GM21825 (cell line): ENCODE measurements at regions not wholly inside any gene's neighbourhood (a gene's known extent, or its start where the extent isn't known, plus 50 kb on each side); places are given as distances from the start of the nearest gene placed in this dataset.
A peak's percentile ranks its signal among the peaks of the same experiment; 100 is the strongest.

Experiments used
- ATAC-seq: cut with Tn5 transposase; IDR thresholded peaks from one replicate; pipeline ENCODE4 v1.9.1; 2021; ENCODE audit warnings: mild to moderate bottlenecking, moderate library complexity; ENCODE audit not compliant: unreplicated experiment

DNA sequence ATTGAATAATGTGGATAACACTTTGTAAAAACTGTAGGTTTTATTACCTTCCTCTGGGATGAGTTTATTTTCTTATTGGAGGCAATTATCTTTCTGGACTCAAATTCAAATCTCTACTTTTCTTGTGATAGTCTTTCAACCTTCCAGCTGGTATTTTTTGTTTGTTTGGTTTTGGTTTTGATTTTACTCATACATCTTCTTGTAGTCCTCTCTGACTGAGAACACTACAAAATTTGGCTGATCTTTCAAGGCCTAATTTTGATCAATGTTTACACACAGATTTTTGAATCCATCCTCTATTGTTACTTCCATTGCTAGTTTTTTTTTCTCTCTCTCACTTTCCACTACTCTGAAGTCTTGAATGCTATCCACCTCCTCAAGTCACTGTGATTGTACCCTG lies 303.8 kb upstream of the NECTIN3 start:
- ATAC-seq, result no peak

DNA sequence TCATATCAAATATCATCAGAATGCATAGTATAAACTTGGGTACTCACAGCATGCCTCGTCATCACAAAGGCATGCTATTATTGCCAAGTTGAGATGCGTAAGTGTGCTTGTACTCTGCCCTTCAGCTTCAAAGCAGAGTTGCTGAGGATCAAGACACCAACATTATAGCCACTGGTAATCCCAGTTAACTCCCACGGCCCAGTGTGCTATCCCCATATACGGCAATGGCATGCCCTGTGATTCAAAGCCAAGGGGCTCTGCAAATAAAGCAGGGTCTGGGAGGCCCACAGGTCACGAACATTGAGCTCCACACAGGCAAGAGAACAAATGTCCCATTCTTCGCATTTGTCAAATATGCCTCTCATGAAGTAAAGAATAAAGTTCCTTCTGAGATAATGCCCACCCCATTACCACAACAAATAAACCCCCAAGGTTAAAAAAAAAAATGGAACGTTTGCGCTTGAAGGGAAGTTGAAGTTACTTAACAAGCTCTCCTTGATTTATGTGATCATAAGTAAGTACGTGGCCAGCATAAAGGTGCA lies 298.1 kb upstream of the NECTIN3 start:
- no peak for ATAC-seq

DNA sequence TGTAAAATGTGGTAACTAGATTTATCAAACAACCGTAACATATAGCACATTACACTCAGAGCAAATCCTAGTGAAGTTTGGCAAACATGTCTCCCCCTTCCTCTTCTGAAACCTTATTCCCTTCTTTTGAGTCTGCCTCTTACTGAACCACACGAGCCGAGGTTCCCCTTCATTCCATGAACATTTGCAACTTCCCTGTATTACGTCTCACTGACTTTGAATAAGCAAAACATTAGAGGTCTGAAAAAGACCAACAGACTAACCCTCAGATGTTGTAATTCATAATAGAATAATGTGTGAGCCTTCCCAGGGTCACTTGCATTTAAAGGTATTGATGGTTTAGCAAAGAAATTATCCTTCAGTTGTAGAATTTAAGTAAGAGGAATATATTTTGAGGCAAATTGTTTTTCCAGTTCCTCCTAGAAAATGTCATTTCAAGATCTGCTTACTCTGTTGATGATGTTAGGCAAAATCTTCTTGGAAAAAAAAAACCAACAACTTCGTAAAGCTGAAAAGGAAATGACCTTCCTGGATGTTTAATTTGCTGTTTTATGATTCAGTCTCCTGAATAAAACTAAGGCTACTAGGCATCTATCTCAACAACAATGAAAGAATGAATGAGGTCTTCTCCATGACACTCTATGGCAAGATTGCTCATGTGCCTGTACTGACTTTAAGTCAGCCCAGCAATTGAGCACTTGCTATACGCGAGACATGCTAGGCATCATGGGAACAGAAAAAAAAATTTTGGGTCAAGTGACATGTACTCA lies 296.9 kb upstream of the NECTIN3 start:
- ATAC-seq, result no peak

DNA sequence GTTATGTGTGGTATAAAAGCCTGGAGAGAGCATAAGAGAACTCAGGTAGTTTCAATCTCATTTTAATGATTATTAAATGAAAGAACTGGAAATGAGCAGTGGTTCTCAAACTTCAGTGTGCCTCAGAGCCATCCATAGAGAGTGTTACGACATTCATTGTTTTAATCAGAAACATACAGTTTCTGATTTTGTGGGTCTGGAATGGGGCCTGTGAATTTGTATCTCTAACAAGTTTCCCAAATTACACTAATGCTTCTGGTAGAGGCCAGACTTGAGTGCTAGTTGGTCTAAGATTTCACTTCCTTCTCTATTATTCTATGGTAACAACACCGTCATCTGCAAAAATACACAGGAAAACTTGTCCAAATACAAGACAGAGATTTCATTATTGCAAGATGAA lies 292.0 kb upstream of the NECTIN3 start:
- no peak for ATAC-seq

DNA sequence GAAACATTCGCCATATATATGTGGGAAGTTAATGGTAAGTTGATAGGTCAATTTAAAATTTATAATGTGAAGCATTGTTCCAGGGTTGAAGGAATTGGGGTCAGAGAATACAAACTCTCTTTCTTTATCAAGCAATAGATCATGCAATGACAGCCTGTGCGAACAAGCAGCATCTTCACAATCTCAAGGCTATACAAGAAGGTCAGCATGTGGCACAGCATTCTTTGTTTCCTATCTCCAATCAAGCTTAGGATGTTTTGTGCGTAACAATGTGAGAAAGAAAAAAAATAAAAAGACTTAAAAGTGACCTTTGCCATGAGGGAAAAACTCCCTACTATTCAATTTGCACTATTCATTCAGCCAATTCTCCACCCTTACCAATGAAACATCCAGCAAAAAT lies 288.1 kb upstream of the NECTIN3 start:
- no peak for ATAC-seq

DNA sequence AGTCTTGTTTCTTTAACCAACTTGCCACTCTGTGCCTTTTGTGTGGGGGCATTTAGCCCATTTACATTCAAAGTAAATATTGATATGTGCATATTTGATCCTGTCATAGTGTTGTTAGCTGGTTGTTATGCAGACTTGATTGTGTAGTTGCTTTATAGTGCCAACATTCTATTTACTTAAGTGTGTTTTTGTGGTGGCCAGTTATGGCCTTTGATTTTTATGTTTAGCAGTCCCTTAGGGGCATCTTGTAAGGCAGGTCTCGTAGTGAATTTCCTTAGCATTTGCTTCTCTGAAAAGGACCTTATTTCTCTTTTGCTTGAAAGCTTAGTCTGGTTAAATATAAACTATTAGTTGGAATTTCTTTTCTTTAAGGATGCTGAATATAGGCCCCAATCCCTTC lies 282.8 kb upstream of the NECTIN3 start:
- ATAC-seq, result no peak

DNA sequence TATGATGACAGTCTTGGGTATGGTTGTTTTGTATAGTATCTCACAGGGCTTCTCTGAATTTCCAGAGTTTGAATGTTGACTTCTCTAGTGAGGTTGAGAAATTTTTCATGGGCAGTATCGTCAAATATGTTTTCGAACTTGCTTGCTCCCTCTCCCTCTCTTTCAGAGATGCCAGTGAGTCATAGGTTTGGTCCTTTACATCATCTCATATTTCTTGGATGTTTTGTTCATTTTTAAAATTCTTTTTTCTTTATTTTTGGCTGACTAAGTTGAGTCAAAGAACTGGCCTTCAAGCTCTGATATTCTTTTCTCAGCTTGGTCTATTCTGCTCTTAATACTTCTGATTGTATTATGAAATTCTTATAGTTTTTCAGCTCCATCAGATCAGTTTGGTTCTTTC lies 282.3 kb upstream of the NECTIN3 start:
- ATAC-seq, result no peak

DNA sequence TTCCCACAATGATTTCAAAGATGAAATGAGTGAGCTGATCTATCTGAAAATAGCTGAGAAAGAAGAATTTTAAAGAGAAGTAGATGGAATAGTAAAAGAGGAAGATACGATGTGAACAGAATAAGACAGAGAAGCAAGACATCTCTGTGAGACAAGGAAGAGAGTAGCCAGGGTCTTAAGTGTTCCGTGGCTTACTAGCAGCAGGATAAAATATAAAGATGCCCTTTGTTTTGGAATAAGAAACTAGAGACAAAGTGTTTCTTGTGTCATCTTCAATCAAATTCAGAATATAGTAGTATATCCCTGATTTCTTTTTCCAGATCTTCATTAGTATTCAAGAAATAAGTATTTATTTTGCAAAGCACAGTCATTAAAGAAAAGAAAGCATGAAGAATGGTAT lies 281.0 kb upstream of the NECTIN3 start:
- ATAC-seq, result no peak

DNA sequence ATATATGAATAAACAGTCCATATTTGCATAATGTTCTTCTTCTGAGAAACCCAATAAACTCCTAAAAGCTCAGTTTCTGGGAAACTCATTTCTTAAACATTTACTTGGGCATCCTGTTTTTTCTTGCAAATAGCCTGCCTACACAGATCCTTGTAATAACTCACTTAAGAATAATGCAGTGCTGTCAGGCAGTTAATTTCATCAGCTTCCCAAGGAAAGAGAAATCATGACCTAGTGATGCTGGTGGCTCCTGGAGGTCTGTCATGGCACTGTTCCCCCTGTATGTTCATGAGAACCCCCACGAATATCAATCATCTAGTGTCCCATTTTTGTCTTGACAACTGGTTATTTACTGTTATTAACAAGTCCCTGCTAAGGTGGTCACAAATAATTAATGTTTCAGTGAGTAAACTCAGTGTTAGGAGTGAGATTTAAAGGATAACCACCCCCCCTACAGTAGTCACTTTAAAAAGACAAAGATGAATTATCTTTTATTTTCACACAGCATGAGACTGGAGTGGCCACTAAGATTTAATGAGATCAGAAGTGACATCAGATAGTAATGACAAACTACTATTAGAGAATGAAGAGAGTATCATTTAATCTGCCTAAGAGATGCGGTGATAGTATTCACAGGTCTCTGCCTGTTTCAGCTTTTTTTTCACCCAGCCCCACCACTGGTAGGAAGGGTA lies 279.5 kb upstream of the NECTIN3 start:
- no peak for ATAC-seq

DNA sequence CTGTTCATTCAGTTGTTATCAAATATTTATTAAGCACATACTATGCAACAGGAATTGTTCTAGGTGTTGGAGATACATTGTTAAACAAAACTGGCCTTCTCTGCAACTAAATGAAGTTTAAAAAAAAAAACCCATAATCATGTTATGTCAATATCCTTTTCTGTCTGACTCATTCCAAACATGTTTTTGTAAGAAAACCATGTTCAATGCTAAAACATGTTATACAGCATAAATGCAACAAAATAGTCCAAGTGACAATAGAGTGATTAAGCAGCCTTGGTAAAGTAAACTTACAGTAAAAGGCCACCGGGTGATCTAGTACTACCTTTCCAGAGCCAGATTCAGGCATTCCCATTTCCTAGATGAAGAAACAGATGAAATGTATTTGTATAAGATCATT lies 278.0 kb upstream of the NECTIN3 start:
- ATAC-seq, result no peak

DNA sequence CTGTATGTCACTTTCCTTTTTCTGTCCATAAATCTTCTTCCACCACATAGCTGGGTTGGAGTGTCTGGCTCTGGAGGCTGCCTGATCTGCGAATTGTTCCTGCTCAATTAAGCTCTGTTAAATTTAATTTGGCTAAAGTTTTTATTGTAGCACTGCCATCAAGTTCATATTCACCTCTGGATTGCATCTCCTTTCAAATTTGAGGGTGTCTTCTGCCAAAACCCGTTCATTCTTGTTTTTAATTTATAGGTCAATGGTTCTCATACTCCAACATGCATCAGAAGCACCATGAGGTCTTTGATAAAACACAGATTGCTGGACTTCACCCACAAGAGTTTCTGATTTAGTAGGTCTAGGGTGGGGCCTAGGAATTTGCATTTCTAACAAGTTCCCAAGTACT lies 276.5 kb upstream of the NECTIN3 start:
- no peak for ATAC-seq

DNA sequence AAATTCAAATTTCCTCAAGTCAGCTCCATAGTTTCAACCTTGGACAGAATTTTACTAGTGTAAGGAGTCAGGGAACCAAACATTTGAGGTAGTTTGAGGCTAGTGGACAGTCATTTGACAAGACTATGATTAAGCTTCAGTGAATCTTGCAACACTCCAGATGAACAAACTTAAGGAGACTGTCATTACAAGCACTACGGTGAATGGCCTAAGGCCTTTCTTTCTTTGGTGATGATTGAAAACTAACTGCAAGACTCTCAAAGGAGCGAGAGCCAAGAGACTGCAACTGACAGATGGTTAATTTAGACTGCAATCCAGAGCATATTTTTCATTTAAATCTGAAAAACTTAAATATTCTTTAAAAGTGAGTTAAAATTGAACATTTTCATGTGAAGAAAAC lies 272.3 kb upstream of the NECTIN3 start:
- ATAC-seq, result no peak

DNA sequence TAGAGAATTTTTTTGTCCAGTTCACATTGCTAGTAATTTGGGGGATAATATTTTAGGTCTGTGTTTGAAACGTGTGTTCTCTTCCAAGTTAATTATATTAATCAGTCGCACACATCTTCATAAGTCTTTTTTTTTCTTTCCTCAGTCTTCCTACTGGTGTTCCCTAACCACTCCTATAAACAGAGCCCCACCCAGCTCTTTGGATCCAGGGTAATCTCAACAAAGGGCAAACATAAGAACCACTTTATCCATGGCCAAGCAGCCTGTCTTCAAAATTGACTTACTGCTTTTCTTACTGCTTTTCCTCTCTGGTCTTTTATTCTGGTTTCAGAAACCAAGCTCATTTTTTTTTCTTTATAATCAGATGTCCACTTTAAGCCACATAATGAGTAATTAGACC lies 266.8 kb upstream of the NECTIN3 start:
- no peak for ATAC-seq

DNA sequence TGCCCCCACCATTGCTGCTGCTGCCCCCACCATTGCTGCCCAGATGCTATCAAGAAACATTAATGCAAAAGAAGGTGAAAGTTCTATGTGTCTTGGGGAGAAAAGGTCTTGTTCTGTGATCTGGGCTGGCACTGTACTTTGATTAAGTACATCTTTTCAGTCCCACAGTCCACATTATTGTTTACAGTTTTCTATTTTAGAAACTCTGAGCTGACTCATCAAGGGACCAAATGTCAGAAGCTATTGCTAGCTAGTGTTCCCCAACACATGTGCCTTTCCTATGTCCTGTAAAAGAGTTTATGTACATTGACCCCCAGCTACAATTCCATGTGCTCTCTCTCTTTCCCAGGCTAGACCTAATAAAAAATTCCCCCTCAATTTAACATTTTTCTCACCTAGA lies 264.7 kb upstream of the NECTIN3 start:
- ATAC-seq, result no peak

DNA sequence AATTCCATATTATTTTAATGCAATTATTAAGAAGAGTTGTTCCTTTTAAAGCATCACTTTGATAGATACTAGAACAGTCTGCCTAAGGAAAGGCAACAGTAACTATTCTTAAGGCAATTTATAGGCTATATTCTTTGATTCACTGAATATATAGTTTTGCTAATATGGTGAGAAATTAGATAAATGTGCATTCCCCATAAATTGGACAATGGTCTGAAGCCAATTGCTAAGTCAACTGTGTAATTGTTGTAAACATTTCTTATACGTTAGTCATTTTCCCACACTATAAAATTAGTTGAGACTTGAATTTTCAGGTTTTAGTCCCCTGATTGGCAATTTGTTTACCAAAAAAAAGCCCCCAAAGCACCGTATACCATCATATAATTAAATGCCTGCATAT lies 263.0 kb upstream of the NECTIN3 start:
- ATAC-seq, result no peak

DNA sequence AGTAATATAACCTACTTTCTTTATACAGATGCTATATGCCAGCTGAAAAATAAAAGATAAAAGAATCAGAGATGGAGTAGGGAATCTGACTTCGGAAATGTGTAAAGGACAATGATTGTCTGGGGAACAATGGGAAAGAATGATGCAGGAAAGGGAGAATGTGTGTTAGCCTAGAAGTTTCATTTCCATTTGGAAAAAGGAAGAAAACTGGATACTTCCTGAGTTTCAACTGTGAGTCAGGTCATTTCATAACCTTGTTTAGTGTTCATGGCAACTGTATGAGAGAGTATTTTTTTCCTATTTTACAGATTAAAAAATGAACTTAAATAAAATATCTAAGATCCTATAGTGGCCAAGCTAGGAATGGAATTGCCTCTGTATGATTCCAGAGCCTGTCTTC lies 261.3 kb upstream of the NECTIN3 start:
- no peak for ATAC-seq

DNA sequence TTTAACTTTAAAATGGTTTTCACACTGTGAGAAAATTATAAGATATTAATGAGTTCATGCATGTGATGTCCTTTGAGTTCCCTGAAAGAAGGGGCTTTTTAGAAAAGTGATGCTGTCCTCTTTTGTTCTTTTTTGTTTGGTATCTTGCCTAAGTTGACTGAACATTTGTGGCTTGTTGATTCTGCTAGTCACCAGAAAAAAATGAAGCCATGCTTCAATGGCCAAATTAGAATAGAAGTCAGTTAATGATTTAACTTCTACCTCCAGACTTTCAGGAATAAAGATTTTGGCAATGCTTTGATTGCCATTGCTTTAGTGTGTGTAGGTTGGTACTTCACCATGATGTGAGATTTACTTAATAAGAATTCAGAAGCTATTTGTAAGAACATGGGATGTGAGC lies 260.6 kb upstream of the NECTIN3 start:
- no peak for ATAC-seq

DNA sequence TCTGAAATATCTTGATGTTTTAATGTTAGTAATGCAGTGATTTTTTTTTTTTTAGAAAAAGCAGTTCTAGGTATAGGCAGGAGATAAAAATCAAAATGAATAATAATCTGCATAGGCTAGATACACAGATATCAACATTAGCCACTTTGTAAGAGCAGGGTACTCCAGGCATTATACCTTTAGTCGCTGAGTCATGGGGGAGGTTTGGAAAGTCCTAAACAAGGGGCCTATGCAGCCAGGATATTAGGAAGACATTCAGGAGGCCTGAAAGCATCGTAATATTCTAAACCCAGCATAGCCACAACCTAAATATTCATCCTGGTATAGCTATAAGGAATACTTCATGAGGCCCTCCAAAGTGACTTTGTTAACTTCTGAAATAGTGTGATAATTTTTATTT lies 258.1 kb upstream of the NECTIN3 start:
- no peak for ATAC-seq

DNA sequence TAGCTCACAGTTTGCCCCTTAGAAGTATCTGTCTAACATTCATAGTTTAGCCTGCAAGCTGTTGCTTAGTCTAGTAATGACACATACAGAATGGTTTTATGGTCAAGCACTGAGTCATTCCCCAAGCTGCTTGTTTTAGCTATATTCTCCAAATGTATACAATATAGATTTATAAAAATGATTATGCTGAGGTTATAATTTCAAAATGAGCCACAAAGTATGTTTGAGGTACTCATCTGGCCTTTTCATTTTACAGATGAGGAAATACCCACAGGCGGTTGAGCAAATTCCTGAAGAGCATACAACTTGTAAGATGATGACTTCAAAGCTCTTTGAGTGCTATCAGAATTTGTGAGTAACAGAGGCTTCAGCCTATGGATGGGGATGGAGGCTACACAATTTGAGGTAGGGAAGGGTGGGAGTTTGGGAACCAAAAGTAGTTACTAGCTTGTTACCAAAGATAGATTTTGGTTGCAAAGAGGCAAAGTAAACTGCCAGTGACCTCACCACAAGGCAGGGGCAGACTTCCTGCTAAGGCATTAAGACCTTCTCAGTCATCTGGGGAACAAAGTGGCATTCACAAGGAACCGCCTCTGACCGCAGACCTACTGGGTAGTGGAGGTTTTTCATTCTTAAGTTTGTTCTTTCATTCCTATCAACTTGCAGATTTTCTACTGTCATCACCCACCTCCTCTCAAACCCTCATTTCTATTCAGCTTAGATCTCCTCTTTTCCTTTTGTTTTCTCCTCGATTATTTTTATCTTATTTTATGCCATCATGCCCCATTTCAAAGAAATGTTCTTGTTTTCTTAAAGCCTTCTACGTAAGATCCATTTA lies 257.2 kb upstream of the NECTIN3 start:
- peak; percentile 78 for ATAC-seq

DNA sequence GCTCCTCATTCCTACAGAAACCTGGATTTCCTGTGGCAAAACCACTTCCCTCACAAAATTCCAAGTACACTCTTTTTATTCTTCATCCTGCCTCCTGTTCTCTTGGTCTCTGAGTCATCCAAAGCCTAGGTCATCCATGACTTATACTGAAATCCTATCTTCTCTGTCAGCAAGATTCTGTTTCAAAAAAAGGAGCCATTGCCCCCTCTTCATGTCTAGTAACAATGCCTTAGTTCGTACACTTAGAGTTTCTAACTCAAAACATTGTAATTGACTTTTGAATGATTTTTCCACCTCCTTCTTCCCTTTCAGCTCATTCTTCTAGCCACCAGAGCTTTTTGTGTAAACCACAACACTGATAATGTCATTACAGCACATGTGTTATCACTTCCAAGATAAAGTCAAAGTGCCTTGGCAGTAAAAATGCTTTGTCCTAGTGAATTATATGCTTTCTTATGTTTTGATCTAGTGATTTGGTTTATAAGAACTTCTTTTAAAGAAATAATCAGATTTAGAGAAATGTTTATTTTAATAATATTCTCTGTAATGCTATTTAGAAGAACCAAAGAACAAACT lies 256.5 kb upstream of the NECTIN3 start:
- no peak for ATAC-seq

DNA sequence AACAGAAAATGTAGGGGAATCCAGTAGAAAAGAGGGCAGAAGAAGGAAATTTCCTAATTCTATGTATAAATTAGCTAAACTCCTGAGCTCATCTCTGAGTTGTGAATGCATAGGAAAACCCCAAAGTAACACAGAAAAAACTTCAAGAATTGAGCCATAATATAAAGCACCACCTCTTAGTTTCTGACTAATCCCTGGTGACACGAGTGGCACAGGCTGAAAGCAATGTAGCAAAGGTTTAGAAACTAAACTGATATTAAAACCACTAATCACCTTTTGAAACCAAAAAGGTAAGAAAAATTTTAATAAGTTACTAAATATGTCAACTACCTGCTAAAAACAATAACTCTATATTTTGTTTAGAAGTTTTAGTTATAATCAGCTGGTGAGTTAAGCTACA lies 255.6 kb upstream of the NECTIN3 start:
- ATAC-seq, result peak; percentile 45
